ACC112 (cell line): ENCODE measurements at regions not wholly inside any gene's neighbourhood (a gene's known extent, or its start where the extent isn't known, plus 50 kb on each side); places are given as distances from the start of the nearest gene placed in this dataset.

ENCODE experiments used
- H2AFZ ChIP-seq: fragments of 200-600 bp; sonication (generic); one replicate; pipeline ENCODE4 v1.6.0; 2017; ENCODE audit warnings: antibody characterized with exemption, low read length; ENCODE audit not compliant: unreplicated experiment
- H3K27ac ChIP-seq: fragments of 200-600 bp; sonication (generic); 2 replicates; pipeline ENCODE4 v1.5.1; 2014; ENCODE audit warnings: low read depth, mild to moderate bottlenecking, antibody characterized with exemption, low read length, moderate library complexity
- H3K27me3 ChIP-seq: fragments of 200-600 bp; sonication (generic); 2 replicates; pipeline ENCODE4 v1.6.1; 2014; ENCODE audit warnings: mild to moderate bottlenecking, antibody characterized with exemption, low read length, moderate library complexity, mixed read lengths; ENCODE audit not compliant: insufficient read depth
- H3K36me3 ChIP-seq: fragments of 200-600 bp; sonication (generic); 2 replicates; pipeline ENCODE4 v1.6.1; 2016; ENCODE audit warnings: mild to moderate bottlenecking, antibody characterized with exemption, low read length, moderate library complexity, mixed read lengths; ENCODE audit not compliant: insufficient read depth
- H3K4me1 ChIP-seq: fragments of 200-600 bp; sonication (generic); one replicate; pipeline ENCODE4 v1.6.1; 2016; ENCODE audit warnings: low read length, mixed read lengths; ENCODE audit not compliant: insufficient read depth, unreplicated experiment, control insufficient read depth
- H3K4me3 ChIP-seq: fragments of 200-600 bp; sonication (generic); 2 replicates; pipeline ENCODE4 v1.5.1; 2014; ENCODE audit warnings: mild to moderate bottlenecking, low read depth, low read length
- H3K79me2 ChIP-seq: fragments of 200-600 bp; sonication (generic); one replicate; pipeline ENCODE4 v1.6.0; 2016; ENCODE audit warnings: low read length; ENCODE audit not compliant: control insufficient read depth, unreplicated experiment, insufficient read depth

GRCh38 chr1:232211149-232211548 is 418.8 kb downstream of the SIPA1L2 start:
- no peak overlapping the region for H2AFZ ChIP-seq
- H3K4me3 ChIP-seq, result no peak overlapping the region
- no peaks in the 10 kb centered on the region for H3K4me1 ChIP-seq
- H3K27ac ChIP-seq, result no peak overlapping the region
- H3K36me3 ChIP-seq, result no peaks in the 10 kb centered on the region
- 0 out of 2 replicates have a peak, but pooled peaks cover 4% of the 10 kb centered on the region for H3K27me3 ChIP-seq
- H3K79me2 ChIP-seq, result no peaks in the 10 kb centered on the region

GRCh38 chr1:232209357-232209756 is 420.6 kb downstream of the SIPA1L2 start:
- Histone ChIP-seq H3K4me1 (no peaks in the 10 kb centered on the region), H3K27ac (no peak overlapping the region), H3K79me2 (no peaks in the 10 kb centered on the region), H3K27me3 (0 out of 2 replicates have a peak, but pooled peaks cover 4% of the 10 kb centered on the region), H2AFZ (no peak overlapping the region), H3K4me3 (no peak overlapping the region), H3K36me3 (no peaks in the 10 kb centered on the region)

- no peaks in the 10 kb centered on the region for H3K4me1 ChIP-seq
- H3K27ac ChIP-seq, result no peak overlapping the region
- no peaks in the 10 kb centered on the region for H3K79me2 ChIP-seq
- no peak overlapping the region for H2AFZ ChIP-seq
- no peaks in the 10 kb centered on the region for H3K27me3 ChIP-seq
- no peaks in the 10 kb centered on the region for H3K36me3 ChIP-seq
- no peak overlapping the region for H3K4me3 ChIP-seq
Observed at GRCh38 chr1:232207073-232207866, 422.7 kb downstream of the SIPA1L2 start.

- no peaks in the 10 kb centered on the region for H3K79me2 ChIP-seq
- H3K27me3 ChIP-seq, result no peaks in the 10 kb centered on the region
- no peak overlapping the region for H3K27ac ChIP-seq
- no peaks in the 10 kb centered on the region for H3K36me3 ChIP-seq
- H3K4me1 ChIP-seq, result no peaks in the 10 kb centered on the region
- H3K4me3 ChIP-seq, result no peak overlapping the region
- no peak overlapping the region for H2AFZ ChIP-seq
Observed at GRCh38 chr1:232204269-232204668, 425.7 kb downstream of the SIPA1L2 start.

GRCh38 chr1:232201024-232201423 is 428.9 kb downstream of the SIPA1L2 start:
- H3K27ac ChIP-seq, result no peak overlapping the region
- no peak overlapping the region for H2AFZ ChIP-seq
- H3K79me2 ChIP-seq, result no peaks in the 10 kb centered on the region
- H3K36me3 ChIP-seq, result no peaks in the 10 kb centered on the region
- no peaks in the 10 kb centered on the region for H3K4me1 ChIP-seq
- H3K4me3 ChIP-seq, result no peak overlapping the region
- no peaks in the 10 kb centered on the region for H3K27me3 ChIP-seq

- Histone ChIP-seq H3K27ac (no peak overlapping the region), H2AFZ (no peak overlapping the region), H3K4me3 (no peak overlapping the region), H3K4me1 (no peaks in the 10 kb centered on the region), H3K36me3 (no peaks in the 10 kb centered on the region), H3K27me3 (no peaks in the 10 kb centered on the region), H3K79me2 (no peaks in the 10 kb centered on the region)
Observed at GRCh38 chr1:232196042-232196441, 433.9 kb downstream of the SIPA1L2 start.

- H2AFZ ChIP-seq, result no peak overlapping the region
- H3K27ac ChIP-seq, result no peak overlapping the region
- no peaks in the 10 kb centered on the region for H3K79me2 ChIP-seq
- no peaks in the 10 kb centered on the region for H3K4me1 ChIP-seq
- no peak overlapping the region for H3K4me3 ChIP-seq
- H3K27me3 ChIP-seq, result no peaks in the 10 kb centered on the region
- H3K36me3 ChIP-seq, result no peaks in the 10 kb centered on the region
Observed at GRCh38 chr1:232194424-232194823, 435.5 kb downstream of the SIPA1L2 start.

- Histone ChIP-seq H3K27ac (no peak overlapping the region), H3K36me3 (no peaks in the 10 kb centered on the region), H3K27me3 (no peaks in the 10 kb centered on the region), H3K4me3 (no peak overlapping the region), H3K4me1 (no peaks in the 10 kb centered on the region), H2AFZ (no peak overlapping the region), H3K79me2 (no peaks in the 10 kb centered on the region)
Observed at GRCh38 chr1:232193451-232193783, 436.5 kb downstream of the SIPA1L2 start.

- Histone ChIP-seq H2AFZ (no peak overlapping the region), H3K27me3 (no peaks in the 10 kb centered on the region), H3K4me1 (no peaks in the 10 kb centered on the region), H3K4me3 (no peak overlapping the region), H3K36me3 (no peaks in the 10 kb centered on the region), H3K79me2 (no peaks in the 10 kb centered on the region), H3K27ac (no peak overlapping the region)
Observed at GRCh38 chr1:232192781-232193450, 437.0 kb downstream of the SIPA1L2 start.

GRCh38 chr1:232191560-232191959 is 438.4 kb downstream of the SIPA1L2 start:
- Histone ChIP-seq H3K27me3 (no peaks in the 10 kb centered on the region), H3K27ac (no peak overlapping the region), H2AFZ (no peak overlapping the region), H3K4me1 (no peaks in the 10 kb centered on the region), H3K79me2 (no peaks in the 10 kb centered on the region), H3K4me3 (no peak overlapping the region), H3K36me3 (no peaks in the 10 kb centered on the region)

- H3K4me3 ChIP-seq, result no peak overlapping the region
- no peak overlapping the region for H2AFZ ChIP-seq
- H3K27ac ChIP-seq, result no peak overlapping the region
- no peaks in the 10 kb centered on the region for H3K79me2 ChIP-seq
- no peaks in the 10 kb centered on the region for H3K36me3 ChIP-seq
- no peaks in the 10 kb centered on the region for H3K4me1 ChIP-seq
- no peaks in the 10 kb centered on the region for H3K27me3 ChIP-seq
Observed at GRCh38 chr1:232188318-232188717, 441.6 kb downstream of the SIPA1L2 start.
